ENCODE measurements at regions not wholly inside any gene's neighbourhood (a gene's known extent, or its start where the extent isn't known, plus 50 kb on each side); places are given as distances from the start of the nearest gene placed in this dataset.

DNA sequence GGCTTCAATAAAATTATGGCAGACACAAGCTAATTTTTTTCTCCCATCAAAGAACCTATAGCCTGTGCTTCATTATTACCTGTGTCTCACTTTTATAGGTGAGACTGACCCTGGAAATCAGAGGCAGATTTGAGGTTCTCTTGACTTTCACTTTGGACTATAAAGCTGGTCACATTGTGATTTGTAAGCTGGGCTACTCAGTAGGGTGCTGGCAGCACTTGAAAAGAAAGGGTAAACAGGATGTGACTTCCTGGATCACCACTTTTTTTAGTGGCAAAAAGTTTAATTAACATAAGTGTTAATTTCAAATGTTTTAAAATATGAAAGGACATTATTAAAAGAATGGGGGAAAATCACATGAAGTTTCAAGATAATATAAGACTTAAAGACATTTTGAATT lies 50.6 kb upstream of the GATB start:
- no peak for DNase-seq (ENCODE audit: low spot score)
- in situ Hi-C loops (cut with HindIII; ENCODE audit: low sequenced_read_pairs), result no loop called here
